GM19043 (cell line): ENCODE measurements at regions not wholly inside any gene's neighbourhood (a gene's known extent, or its start where the extent isn't known, plus 50 kb on each side); places are given as distances from the start of the nearest gene placed in this dataset.

ENCODE experiments used
- ATAC-seq: cut with Tn5 transposase; IDR thresholded peaks from one replicate; pipeline ENCODE4 v1.9.1; 2021; ENCODE audit warnings: low read depth; ENCODE audit not compliant: unreplicated experiment

GRCh38 chr13:30844548-30845296 is 61.3 kb upstream of the MEDAG start:
- no peak for ATAC-seq

- no peak for ATAC-seq
Measured at GRCh38 chr13:30845297-30846214, 60.5 kb upstream of the MEDAG start.

GRCh38 chr13:30846311-30846710 is 59.8 kb upstream of the MEDAG start:
- ATAC-seq = no peak

- no peak for ATAC-seq
Measured at GRCh38 chr13:30846866-30847265, 59.2 kb upstream of the MEDAG start.

DNA sequence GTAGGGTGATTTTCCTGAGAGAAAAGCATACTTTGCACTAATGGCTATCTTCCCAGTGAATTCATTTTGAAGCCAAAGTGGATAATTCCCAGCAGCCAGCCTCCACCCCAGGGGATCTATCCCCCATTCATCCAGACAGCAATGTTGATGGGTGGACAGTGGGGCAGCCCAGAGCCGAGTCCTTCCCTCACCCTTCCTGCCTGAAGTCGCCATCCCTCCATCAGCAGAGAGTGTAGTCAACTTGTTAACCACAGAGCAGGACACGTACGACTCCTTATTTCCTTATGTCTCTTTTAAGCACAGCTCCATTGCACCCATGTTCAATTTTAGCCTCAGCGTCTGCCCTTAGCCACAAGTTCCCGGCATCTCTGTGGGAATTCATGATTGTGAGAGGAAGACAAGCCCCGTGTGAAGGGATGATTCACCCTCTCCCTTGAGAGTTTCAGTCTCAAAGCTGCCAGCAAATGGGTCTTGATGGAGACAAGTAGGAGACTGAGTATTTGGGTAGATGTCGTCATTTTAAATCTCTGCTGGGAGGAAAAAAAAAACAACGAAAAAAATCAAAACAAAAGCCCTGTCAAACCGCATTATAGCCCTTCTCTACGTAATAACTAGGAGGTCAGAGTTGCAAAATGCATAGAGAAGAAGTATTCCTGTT is 58.3 kb upstream of the MEDAG start:
- no peak for ATAC-seq

GRCh38 chr13:30848332-30849027 is 57.6 kb upstream of the MEDAG start:
- ATAC-seq = no peak

DNA sequence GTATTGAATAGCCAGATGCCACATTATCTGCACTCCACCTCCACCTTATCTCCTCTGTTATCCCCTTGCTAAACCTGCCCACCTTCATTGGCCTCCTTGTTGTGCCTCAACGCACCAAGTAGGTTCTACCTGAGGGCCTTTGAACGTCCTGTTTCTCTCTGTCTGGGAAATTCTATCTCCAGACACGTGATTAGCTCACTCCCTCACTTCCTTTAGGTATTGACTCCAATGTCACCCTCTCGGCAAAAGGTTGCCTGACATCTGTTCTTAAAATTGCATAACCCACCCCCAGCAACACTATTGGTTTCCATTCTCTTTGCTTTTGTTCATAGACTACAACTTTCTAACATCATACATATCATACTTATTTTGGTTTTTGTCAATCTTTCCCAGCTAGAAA is 56.5 kb upstream of the MEDAG start:
- ATAC-seq = no peak

- ATAC-seq = no peak
Measured at GRCh38 chr13:30850204-30850866, 55.7 kb upstream of the MEDAG start.

GRCh38 chr13:30850867-30851211 is 55.2 kb upstream of the MEDAG start:
- ATAC-seq = no peak

DNA sequence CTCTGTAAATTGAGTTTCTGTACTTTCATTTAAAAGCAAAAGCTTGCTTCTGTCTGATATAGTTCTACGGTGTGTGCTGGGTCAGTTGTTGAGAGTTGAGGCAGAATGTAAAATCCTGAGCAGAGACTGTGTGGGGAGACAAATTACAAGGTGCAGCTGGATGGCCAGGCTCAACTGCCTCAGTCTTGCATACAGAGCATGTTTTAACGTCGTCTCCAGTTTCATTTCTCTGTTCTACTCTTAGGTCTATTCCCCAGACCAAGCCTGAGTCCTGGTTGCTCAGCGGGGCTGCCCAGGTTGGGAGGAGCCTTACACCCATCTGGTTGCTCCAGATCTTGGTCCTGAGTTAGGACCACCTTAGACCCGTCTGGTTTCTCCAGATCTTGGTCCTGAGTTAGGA is 54.4 kb upstream of the MEDAG start:
- peak; percentile 83 for ATAC-seq

GRCh38 chr13:30855569-30855968 is 50.5 kb upstream of the MEDAG start:
- no peak for ATAC-seq

DNA sequence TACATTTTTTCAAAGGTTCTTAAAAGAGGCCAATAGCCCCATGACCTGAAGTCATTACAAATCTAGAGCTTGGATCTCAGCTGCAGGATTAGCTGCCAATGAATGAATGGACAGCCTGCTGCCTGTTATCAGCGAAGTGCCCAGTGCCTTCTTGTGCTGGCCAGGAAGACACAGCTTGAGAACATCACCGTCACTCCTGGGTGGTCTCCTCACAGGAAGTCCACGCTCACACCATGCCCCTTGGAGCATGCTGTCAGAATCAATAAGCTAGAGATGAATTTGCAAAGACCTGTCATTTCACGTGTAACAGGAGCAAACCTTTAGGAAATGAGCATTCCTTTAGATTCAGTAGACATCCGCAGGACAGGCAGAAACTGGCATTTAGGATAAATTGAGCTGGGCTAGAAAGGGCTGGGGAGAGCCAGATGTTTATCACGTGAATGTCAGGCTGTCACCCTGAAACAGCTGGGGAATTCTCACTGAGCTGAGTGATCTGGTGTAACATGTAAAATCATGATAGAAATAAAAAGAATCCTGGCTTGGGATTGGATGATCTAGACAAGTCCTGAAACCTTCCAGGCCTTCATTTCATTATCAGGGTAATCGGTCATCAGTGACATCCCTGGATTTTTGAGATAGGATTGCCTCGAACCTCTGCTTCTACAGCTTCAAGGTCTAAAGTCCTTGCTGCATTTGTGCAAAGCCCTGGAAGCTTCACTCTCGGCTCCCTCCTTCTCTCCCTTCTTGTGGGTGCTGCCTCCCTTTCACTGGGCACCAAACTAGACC is 49.9 kb upstream of the MEDAG start:
- ATAC-seq = no peak
